ENCODE measurements at regions not wholly inside any gene's neighbourhood (a gene's known extent, or its start where the extent isn't known, plus 50 kb on each side); places are given as distances from the start of the nearest gene placed in this dataset.

DNA sequence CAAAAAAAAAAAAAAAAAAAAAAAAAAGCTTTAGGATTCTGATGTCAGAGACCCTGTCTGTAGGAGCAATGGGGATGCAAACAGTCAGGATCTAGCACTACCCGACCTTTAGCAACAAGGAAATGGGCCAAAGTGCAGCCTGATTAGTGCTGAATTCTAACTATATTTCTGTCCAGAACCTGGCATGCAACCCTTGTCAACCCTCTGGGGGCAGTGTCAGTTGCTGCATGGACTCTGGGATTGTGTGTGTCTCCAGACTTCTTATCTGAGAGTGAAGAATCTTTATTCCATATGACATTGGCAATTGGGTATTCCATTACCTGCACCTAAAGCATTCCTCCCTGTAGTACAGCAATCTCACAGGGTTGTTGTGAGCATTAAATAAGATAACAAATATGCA, 120.3 kb upstream of the CRHR1 start:
- no CpG with 5 or more reads among the region's 1 CpG for WGBS, 2 experiments (ENCODE audit: extremely low coverage in 2 of 2, insufficient read length in 1 of 2)
- CTCF ChIA-PET: interaction anchor here (0.6 kb wide), 1 partner anchor 31 kb away, joined by 3 read pairs; no protein-coding TSS in a partner anchor

More for the DNA sequence above, 120.3 kb upstream of the CRHR1 start:
- H4K20me1 ChIP-seq (ENCODE audit: insufficient read depth, low read length): no peaks in the 10 kb centered on the region
- no peak overlapping the region for H2AK9ac ChIP-seq (replicated peaks; ENCODE audit: low read depth, low read length, poor library complexity)
- H3K36me3 ChIP-seq (ENCODE audit: control insufficient read depth, insufficient read depth, low read length): no peaks in the 10 kb centered on the region
- H4K8ac ChIP-seq (ENCODE audit: low read depth in 2 of 2, low read length in 2 of 2): no peak overlapping the region
- no peak overlapping the region for H2AFZ ChIP-seq (replicated peaks; ENCODE audit: low read length, poor library complexity)
- H2BK5ac ChIP-seq (ENCODE audit: low read depth, low read length, poor library complexity, severe bottlenecking): no peak overlapping the region
- H3K27ac ChIP-seq (ENCODE audit: insufficient read depth, low read length): no peak overlapping the region
- H2AK5ac ChIP-seq (ENCODE audit: low read depth, low read length): no peak overlapping the region
- TF ChIP-seq, protein P1, sequence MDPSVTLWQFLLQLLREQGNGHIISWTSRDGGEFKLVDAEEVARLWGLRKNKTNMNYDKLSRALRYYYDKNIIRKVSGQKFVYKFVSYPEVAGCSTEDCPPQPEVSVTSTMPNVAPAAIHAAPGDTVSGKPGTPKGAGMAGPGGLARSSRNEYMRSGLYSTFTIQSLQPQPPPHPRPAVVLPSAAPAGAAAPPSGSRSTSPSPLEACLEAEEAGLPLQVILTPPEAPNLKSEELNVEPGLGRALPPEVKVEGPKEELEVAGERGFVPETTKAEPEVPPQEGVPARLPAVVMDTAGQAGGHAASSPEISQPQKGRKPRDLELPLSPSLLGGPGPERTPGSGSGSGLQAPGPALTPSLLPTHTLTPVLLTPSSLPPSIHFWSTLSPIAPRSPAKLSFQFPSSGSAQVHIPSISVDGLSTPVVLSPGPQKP (IDR thresholded peaks at IDR 0.05; ENCODE audit: borderline replicate concordance, low read depth, low read length): no peak
- no peak for TF ChIP-seq NFE2L2 (IDR thresholded peaks at IDR 0.05; ENCODE audit: low read depth, low read length)
- no peak overlapping the region for H2BK120ac ChIP-seq (ENCODE audit: low read depth, low read length)
- H2BK15ac ChIP-seq (ENCODE audit: low read depth, low read length): no peak overlapping the region
- H3K23ac ChIP-seq (ENCODE audit: low read depth, low read length): no peak overlapping the region
- H3K14ac ChIP-seq (replicated peaks; ENCODE audit: low read depth, low read length): no peak overlapping the region
- H3K4me3 ChIP-seq (ENCODE audit: insufficient read depth, low read depth, low read length): no peak overlapping the region
- ATAC-seq (ENCODE audit: low read depth) (no peak), DNase-seq (no peak)
- H3K9ac ChIP-seq (ENCODE audit: low read depth, low read length): no peak overlapping the region
- H3K4me1 ChIP-seq (ENCODE audit: control insufficient read depth, insufficient read depth, low read length): no peaks in the 10 kb centered on the region
- no peaks in the 10 kb centered on the region for H3K79me1 ChIP-seq (ENCODE audit: low read depth in 1 of 2, low read length in 2 of 2)
- POLR2A ChIA-PET (ENCODE audit: unreplicated experiment): no interaction called here
- dilution Hi-C loops (cut with HindIII; ENCODE audit: low sequenced_read_pairs, unreplicated experiment) (no loop called here), in situ Hi-C loops (cut with MboI; ENCODE audit: low sequenced_read_pairs) (no loop called here), intact Hi-C loops (cut with micrococcal nuclease) (no loop called here)
- H2BK20ac ChIP-seq (ENCODE audit: low read depth, low read length): no peak overlapping the region
- H3K4me2 ChIP-seq (ENCODE audit: low read depth, low read length): no peak overlapping the region
- H3K56ac ChIP-seq (ENCODE audit: extremely low read depth, insufficient read depth, low read length): no peak overlapping the region
- no peak overlapping the region for H3K4ac ChIP-seq (ENCODE audit: low read depth, low read length)
- BruUV-seq (replicated peaks): no TSS peak
- no peak overlapping the region for H4K91ac ChIP-seq (ENCODE audit: insufficient read depth, low read depth, low read length)
- H3K9me1 ChIP-seq (ENCODE audit: insufficient read depth, low read length): no peaks in the 10 kb centered on the region; the same call in 1 of the 2 replicates
- H3K9me3 ChIP-seq (ENCODE audit: control insufficient read depth, insufficient read depth, low read length): no peaks in the 10 kb centered on the region
- H3K18ac ChIP-seq (ENCODE audit: low read depth, low read length): no peak overlapping the region
- peaks cover 18% of the 10 kb centered on the region for H3K27me3 ChIP-seq (ENCODE audit: control insufficient read depth, insufficient read depth, low read length)
- no peak overlapping the region for H4K5ac ChIP-seq (ENCODE audit: low read depth, low read length)
